ENCODE measurements at regions not wholly inside any gene's neighbourhood (a gene's known extent, or its start where the extent isn't known, plus 50 kb on each side); places are given as distances from the start of the nearest gene placed in this dataset.

GRCh38 chr6:104268389-104268788 lies 591.3 kb downstream of the HACE1 start:
- no peak for TF ChIP-seq CTCF (IDR thresholded peaks at IDR 0.05; ENCODE audit: extremely low read depth, missing control alignments)

GRCh38 chr6:104266922-104267321 lies 592.8 kb downstream of the HACE1 start:
- TF ChIP-seq CTCF (IDR thresholded peaks at IDR 0.05; ENCODE audit: extremely low read depth, missing control alignments): no peak
- DNase-seq (ENCODE audit: low spot score): no peak

More at GRCh38 chr6:104268389-104268788, 591.3 kb downstream of the HACE1 start:
- no peak for DNase-seq (ENCODE audit: low spot score)

- no peak for DNase-seq (ENCODE audit: low spot score)
Measured at GRCh38 chr6:104256646-104257045, 603.1 kb downstream of the HACE1 start.

GRCh38 chr6:104253236-104253635 lies 606.5 kb downstream of the HACE1 start:
- no peak for DNase-seq (ENCODE audit: low spot score)
- no peak for TF ChIP-seq CTCF (IDR thresholded peaks at IDR 0.05; ENCODE audit: extremely low read depth, missing control alignments)

More at GRCh38 chr6:104256646-104257045, 603.1 kb downstream of the HACE1 start:
- no peak for TF ChIP-seq CTCF (IDR thresholded peaks at IDR 0.05; ENCODE audit: extremely low read depth, missing control alignments)

- DNase-seq (ENCODE audit: low spot score): no peak
- TF ChIP-seq CTCF (IDR thresholded peaks at IDR 0.05; ENCODE audit: extremely low read depth, missing control alignments): no peak
Measured at GRCh38 chr6:104252276-104252675, 607.4 kb downstream of the HACE1 start.

- no peak for DNase-seq (ENCODE audit: low spot score)
- TF ChIP-seq CTCF (IDR thresholded peaks at IDR 0.05; ENCODE audit: extremely low read depth, missing control alignments): no peak
Measured at GRCh38 chr6:104251651-104252050, 608.1 kb downstream of the HACE1 start.

- DNase-seq (ENCODE audit: low spot score): no peak
- TF ChIP-seq CTCF (IDR thresholded peaks at IDR 0.05; ENCODE audit: extremely low read depth, missing control alignments): no peak
Measured at GRCh38 chr6:104240865-104241264, 618.9 kb downstream of the HACE1 start.
